RCC 7860 (cell line): ENCODE measurements at regions not wholly inside any gene's neighbourhood (a gene's known extent, or its start where the extent isn't known, plus 50 kb on each side); places are given as distances from the start of the nearest gene placed in this dataset.

Experiments
- DNase-seq: peaks from one replicate; pipeline ENCODE4 v3.0.0-alpha.2; 2015; ENCODE audit warnings: low spot score
- FAIRE-seq: peaks from 2 replicates; lab custom pipeline; 2012; peaks lifted over from hg19 to GRCh38; lab: Jason Lieb, UNC

GRCh38 chr12:20967756-20968155 is 157.3 kb downstream of the SLCO1B3 start:
- no peak for FAIRE-seq

DNA sequence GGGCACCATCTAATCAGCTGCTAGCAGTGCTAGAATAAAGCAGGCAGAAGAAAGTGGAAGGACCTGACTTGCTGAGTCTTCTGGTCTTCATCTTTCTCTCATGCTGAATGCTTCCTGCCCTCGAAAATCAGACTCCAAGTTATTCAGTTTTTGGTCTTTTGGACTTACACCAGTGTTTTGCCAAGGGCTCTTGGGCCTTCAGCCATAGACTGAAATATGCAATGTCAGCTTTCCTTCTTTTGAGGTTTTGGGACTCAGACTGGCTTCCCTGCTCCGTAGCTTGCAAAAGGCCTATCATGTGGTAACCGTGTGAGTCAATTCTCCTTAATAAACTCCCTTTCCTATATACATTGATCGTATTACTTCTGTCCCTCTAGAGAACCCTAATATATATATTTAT is 159.3 kb downstream of the SLCO1B3 start:
- DNase-seq (no peak), FAIRE-seq (no peak)

More at GRCh38 chr12:20967756-20968155, 157.3 kb downstream of the SLCO1B3 start:
- no peak for DNase-seq

GRCh38 chr12:20985399-20985798 is 145.6 kb upstream of the SLCO1B1 start:
- FAIRE-seq (no peak), DNase-seq (no peak)

- FAIRE-seq, result no peak
- DNase-seq, result no peak
Measured at GRCh38 chr12:21001778-21002177, 129.2 kb upstream of the SLCO1B1 start.

DNA sequence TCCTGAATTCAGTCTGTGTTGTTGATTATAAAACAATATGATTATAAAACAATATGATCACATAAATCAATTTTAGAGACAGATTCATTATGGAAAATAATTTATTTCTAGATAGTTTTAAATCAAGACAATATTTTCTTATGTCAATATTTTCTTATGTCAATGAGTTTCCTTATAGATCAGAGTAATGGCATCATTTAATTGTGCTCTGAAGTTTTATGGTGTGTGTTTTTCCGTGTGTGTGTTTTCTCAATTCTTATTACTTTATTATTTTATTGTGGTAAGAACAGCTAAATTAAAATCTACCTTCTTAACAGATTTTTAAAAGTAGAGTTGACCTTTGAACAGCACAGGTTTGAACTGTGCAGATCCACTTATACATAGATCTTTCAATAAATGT is 105.3 kb upstream of the SLCO1B1 start:
- DNase-seq, result no peak
- no peak for FAIRE-seq

- no peak for FAIRE-seq
- DNase-seq, result no peak
Measured at GRCh38 chr12:21026302-21026701, 104.7 kb upstream of the SLCO1B1 start.

- FAIRE-seq (no peak), DNase-seq (no peak)
Measured at GRCh38 chr12:21054334-21054733, 76.7 kb upstream of the SLCO1B1 start.

DNA sequence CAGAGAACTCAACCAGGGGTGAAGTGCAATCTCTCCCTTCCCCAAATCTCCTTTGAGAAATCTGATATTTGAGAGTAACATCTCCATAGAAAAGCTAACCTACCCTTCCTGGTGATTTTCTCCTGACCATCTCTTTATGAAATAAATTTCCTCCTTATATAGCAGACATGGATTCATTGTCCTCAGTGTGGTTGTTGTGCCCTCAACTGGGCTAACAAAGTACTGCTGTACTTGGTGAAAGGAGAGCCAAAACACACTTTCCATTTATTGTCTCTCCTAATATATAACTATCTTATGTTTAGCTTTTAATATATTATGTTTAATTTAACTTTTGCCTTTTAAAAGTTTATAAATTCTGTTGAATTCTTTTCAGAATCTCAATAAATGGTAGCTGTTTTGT is 65.1 kb upstream of the SLCO1B1 start:
- DNase-seq, result no peak
- no peak for FAIRE-seq

DNA sequence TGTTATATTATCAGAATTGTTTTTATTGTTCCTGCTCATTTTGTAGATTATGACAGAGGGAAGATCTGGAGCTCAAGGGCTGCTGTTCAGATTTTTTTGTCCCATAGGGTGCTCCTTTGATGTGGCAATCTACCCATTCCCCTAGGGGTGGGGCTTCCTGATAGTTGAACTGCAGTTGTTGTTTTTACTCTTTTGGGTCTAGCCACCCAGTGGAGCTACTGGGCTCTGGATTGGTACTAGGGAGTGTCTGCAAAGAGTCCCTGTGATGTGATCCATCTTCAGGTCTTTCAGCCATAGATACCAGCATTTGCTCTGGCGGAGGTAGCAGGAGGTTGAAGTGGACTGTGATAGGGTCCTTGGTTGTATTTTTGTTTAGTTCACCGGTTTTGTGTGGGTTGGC is 57.9 kb upstream of the SLCO1B1 start:
- FAIRE-seq, result no peak
- no peak for DNase-seq

GRCh38 chr12:21073822-21074460 is 57.1 kb upstream of the SLCO1B1 start:
- DNase-seq (peak; percentile 92), FAIRE-seq (peak; percentile 44)
